GM11168 (cell line): ENCODE measurements at regions not wholly inside any gene's neighbourhood (a gene's known extent, or its start where the extent isn't known, plus 50 kb on each side); places are given as distances from the start of the nearest gene placed in this dataset.
"Not testable (repeated sequence)": the region's sequence is repeated elsewhere in the genome, so short reads cannot be mapped to it uniquely, and the experiment has no call there.

Experiments used
- in situ Hi-C: fragments of 300-500 bp; cut with MboI; formaldehyde crosslinking; loops from one replicate; pipeline ENCODE4 v1.12.0; 2022; ENCODE audit warnings: low sequenced_read_pairs; ENCODE audit not compliant: unreplicated experiment

DNA sequence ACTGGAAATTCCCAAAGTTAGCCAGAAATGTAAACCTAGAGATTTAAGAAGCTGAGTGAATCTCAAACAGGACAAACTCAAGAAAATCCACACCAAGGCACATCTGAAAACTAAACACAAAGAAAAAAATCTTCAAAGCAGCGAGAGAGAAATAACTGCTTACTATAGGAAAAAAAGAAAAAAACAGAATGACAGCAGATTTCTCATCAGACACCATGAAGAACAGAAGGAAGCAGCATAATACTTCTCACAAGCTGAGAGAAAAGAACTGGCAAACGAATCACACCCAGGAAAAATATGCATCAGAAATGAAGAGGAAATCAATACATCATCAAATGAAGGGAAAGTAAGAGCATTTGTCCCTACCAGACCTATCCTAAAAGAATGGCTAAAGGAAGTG lies 236.3 kb upstream of the ADAMTS3 start:
- in situ Hi-C loops = no loop called here

DNA sequence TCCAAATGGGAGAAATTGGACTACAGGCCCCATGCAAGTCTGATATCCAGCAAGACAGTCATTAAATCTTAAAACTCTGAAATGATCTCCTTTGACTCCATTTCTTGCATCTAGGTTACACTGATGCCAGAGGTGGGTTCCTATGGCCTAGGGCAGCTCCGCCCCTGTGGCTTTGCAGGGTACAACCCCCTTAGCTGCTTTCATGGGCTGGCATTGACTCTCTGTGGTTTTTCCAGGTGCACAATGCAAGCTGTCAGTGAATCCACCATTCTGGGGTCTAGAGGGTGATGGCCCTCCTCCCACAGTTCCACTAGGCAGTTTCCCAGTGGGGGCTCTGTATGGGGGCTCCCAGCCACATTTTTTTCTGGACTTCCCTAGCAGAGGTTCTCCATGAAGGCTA lies 228.5 kb upstream of the ADAMTS3 start:
- in situ Hi-C loops = no loop called here

DNA sequence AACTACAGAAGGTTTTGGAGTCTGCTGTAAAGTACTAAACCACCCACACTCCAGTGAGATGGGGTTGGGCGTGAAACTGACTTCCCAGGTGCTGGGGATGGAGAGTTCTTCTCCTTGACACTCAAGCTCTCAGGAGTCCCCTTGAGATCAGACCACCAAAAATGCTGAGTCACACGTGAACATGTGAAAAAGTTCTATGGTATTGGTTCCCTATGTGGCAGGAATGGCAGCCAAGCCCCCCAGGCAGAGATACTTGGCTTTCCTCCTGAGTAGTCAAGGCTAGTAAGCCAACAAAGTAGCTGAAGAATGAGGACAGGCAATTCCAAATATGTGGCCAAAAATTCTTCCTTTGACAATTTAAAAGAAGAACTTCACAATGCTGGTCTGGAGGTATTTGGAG lies 222.0 kb upstream of the ADAMTS3 start:
- in situ Hi-C loops = no loop called here

DNA sequence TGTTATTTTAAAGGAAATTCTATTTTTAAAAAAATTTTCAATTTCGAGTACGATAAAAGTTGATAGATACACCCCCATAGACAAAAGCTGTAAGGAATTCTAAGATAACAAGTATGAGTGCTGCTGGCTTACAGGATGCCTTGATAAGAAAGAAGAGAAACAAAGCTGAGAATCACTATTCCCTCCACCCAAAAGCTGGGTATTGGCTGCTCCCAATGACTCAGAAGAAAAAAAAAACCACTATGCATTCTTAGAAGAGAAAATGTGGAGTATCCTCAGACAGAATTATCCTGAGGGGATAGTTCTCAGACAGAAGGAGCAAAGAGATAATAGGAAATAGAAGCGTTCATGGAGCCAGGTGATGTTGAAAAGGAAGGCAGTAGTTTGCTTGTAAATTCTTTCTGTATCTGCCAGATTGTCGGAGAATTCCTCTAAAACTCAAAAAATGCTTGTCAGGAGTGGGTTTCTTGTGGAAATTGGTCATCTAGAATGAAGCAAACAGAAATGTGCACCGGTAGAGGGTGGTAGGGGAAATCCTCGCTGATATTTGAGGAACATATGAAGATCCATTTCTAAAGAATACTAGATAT lies 217.5 kb upstream of the ADAMTS3 start:
- in situ Hi-C loops = no loop called here

DNA sequence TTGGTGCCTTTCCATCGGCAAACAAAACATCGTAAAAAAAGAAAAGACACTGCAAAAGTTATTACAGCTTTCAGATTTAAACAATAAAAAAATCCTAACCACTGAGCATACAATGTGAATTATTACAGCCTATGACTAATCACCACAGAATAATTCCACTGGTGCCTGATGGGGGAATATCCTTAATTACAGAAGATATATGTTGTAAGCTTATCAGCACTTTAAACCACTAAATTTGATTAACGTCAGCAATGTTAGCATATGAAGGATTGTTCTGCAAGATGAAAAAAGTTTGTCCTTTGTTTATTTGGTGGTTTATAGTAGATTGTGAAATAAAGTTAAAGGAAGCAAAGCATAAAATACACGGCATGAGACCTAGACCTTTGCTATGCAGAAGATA lies 210.2 kb upstream of the ADAMTS3 start:
- in situ Hi-C loops = no loop called here

DNA sequence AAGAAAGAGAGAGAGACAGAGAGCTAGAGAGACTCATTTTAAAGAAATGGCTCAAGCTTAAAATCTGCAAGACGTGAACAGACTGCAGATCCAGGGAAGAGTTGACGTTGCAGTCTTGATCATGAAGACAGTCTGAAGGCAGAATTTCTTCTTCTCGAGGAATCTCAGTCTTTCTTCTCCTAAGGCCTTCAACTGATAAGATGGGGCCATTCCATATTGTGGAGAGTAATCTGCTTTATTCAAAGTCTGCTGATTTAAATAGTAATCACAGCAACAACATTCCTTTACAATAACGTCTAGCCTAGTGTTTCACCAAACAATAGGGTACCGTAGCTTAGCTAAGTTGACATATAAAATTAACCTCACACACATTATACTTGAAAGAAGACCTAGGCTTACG lies 208.4 kb upstream of the ADAMTS3 start:
- in situ Hi-C loops = no loop called here

DNA sequence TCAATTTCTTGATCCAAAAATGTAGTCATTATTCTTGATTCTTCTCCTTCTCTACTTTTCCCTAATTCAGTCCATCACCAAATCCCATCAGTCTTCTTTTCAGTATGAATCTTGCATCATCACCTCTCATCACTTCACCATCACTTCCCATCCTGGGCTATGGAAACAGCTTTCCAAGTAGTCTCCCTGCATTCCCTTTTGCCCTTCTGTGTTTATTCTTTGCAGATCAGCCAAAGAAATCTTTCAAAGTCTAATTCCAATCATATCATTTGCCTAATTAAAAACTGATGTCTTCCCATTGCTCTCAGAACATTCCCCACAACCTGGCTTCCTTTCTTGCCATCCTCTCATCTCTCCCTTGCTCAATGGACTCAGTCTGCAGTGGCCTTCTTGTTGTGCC lies 201.7 kb upstream of the ADAMTS3 start:
- in situ Hi-C loops = no loop called here

DNA sequence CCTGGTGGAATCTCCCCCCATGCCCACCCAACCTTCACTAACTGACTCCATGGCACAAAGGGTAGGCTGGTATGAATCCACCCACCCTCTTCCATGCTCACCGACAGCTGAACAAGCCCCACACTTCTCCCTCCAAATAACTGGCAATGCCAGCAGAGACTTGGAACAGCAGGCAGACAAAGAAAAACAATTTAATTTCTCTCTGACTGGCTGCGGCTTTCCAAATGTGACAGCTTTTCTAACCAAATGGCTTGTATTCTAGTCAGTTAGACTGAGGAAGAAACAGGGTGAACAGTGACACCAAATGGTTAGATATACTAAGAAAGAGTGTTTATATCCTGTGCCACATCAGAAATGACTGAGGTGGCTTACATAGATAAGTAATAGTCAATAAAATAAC lies 199.3 kb upstream of the ADAMTS3 start:
- in situ Hi-C loops = no loop called here

DNA sequence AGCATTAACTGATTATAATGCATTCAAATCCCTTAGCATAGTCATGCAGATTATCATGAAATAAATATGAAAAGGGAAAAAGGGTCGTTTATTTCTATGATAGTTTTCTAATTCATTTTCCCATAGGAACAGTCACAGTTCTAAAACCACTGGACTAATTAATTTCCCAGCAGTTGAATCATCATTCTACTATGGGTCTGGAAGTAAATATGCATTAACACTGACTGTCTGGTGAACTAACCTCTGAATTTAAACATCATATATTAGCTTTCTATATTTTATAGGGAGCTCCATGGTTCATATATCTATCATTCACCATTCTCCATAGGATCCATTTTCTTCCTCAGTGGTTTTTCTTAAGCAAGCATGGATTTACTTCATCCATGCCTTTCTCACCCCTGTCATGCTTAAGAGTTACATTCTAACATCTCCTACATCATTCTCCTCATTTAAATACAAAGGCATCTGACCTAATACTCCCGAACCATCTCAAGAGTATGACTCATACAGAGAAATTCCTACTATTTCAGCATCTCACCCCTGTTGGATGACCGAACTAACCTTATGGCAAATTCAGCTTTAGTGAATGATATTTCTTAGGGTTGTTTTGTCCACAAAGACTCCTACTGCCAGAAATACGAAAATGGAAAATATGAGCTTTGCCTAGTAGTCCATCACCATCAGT lies 198.7 kb upstream of the ADAMTS3 start:
- in situ Hi-C loops = no loop called here

DNA sequence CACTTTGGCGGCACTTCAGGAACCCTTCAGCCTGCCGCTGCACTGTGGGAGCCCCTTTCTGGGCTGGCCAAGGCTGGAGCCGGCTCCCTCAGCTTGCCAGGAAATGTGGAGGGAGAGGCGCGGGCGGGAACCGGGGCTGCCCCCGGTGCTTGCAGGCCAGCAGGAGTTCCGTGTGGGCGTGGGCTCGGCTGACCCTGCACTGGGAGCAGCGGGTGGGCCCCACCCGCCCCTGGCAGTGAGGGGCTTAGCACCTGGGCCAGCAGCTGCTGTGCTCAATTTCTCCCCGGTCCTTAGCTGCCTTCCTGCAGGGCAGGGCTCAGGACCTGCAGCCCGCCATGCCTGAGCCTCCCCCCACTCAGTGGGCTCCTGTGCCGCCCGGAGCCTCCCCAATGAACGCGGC lies 196.8 kb upstream of the ADAMTS3 start:
- in situ Hi-C loops = not testable (repeated sequence)

DNA sequence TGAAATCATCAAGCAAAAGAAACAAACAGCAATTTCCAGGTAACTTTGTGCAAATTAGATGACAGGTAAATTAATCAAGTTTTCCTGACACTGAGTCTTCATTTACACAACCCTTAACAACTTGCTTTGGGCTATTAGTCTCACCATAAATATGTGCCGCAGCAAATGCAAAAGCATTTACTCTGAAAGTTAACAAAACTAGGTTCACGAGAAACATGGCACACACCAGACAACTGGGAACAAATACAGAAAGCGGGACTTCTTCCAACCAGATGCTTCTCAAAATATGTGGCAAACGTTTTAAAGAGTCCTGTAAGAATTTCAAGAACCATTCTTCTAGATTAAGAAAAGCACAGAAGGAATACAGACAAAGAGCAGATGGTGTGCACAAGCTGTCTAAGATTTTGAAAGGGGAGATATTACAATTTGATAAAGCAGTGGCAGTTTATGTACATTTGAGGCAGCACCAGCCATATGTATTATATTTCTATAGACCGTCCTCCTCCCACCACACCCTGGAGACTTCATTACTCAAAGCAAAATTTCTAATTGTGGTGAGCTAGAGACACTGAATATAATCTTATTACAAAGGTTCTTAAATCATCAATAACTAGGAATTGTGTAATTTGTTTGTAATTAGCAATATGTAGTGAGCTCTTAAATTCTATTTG lies 192.5 kb upstream of the ADAMTS3 start:
- in situ Hi-C loops = no loop called here

DNA sequence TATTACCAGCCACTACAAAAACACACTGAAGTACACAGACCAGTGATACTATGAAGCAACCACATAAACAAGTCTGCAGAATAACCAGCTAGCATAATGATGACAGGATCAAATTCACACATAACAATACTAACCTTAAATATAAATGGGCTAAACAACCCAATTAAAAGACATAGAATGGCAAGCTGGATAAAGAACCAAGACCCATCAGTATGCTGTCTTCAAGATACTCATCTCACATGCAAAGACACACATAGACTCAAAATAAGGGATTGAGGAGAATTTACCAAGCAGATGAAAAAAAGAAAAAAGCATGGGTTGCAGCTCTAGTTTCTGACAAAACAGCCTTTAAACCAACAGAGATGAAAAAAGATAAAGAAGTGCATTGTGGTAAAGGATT lies 184.4 kb upstream of the ADAMTS3 start:
- in situ Hi-C loops = not testable (repeated sequence)

DNA sequence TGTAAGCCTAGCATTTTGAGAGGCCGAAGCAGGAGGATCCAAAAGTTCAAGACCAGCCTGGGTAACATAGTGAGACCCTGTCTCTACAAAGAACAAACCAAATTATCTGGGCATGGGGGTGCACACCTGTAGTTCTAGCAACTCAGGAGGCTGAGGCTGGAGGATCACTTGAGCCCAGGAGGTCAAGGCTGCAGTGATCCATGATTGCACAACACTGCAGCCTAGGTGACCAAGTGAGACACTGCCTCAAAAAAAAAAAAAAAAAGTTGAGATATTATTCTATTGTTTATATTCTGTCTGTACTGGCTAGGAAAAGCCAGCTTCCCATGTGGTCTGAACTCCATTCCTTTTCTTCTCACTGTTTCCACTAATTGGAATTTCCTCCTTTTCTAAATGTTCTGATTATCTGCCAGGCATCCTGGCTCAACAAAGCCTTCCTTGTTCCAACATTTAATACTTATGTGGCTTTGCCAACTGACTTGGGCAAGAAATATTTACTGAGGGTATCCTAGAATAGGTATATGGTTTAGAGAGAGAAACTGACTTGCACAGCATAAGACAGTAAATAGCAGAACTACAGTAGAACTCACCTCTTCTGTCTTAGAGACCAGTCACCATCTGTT lies 175.2 kb upstream of the ADAMTS3 start:
- in situ Hi-C loops = no loop called here

DNA sequence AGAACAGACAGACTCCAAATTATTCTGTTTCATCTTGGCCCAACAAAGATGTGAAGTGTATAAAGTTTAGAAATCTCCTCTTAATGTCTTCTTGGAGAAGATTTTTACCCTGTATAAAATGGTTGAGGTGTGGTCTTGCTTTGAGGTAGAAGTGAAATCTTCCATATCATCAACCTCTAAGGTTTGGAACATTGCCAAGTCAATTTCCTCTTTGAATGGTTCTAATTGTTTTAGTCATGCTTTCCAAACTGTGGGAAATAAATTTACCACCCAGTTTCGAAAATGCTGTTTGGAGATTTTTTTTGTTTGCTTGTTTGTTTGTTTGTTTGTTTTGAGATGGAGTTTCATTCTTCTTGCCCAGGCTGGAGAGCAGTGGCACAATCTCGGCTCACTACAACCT lies 174.1 kb upstream of the ADAMTS3 start:
- in situ Hi-C loops = no loop called here

DNA sequence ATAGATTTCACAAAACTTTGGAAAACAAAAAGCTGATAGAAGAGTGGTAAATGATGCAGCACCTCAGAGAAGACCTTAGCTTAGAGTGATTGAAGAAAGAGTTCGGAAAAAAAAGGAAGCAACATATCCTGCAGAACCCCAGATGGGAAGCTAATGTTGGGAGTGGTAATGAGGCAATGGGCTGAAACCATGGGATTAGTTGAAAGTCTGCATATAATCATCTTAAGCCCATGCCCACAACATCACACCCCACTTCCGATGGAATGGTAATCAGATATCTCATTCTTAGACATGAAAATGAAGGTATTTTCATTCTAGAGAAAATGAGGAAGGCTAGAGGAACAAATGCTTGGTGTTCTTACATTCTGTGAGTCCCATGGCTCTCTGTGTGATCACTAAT lies 146.3 kb upstream of the ADAMTS3 start:
- in situ Hi-C loops = no loop called here

DNA sequence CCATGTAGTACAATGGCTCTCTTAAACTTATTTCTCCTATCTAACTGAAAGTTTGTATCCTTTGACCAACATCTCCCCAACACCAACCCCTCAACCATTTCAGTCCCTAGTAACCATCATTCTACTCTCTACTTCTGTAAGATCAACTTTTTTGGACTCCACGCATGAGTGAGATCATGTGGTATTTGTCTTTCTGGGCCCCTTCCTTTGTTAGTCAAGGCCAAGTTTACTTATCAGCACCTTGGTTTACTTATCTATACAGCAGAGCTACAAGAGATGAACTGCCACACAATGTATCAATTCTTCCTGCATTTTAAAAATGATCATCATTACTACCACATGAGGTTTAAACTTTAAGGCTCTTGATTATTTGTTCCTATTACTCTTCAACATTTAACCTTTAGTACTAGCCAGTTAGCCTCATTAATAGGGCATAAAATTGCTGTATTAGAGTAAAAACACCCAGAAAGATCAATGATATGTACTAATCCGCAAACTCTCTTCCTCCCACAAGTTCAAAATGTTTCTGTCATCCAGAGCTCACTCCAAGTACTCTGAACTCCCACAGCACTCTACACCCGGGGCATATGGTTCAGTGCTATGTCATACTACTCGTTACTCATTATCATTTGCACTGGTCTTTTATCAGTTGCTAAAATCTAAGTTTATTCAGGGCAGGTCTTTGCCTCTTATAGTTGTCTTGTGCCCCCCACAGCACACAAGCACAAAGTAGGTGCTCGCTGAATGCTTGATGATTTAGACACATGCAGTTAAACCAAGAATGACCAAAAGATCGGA lies 145.7 kb upstream of the ADAMTS3 start:
- in situ Hi-C loops = no loop called here

DNA sequence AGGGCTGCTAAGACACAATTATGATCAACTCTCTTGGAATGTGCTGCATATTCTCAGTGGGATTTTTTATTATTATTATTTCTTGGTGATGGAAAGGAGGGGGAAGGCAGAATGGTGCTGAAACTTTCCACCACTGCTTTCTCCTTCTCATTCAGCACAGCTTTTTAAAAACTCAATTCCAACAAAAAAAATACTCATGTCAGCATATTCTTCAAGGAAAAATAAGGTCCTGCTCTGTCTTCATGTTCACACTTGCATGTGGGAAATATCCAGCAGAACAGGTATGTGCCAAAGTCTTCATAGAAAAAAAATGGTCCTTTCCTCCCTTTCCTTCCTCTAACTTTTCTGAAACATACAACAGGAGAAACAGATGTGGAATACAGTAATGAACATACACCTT lies 144.0 kb upstream of the ADAMTS3 start:
- in situ Hi-C loops = no loop called here

DNA sequence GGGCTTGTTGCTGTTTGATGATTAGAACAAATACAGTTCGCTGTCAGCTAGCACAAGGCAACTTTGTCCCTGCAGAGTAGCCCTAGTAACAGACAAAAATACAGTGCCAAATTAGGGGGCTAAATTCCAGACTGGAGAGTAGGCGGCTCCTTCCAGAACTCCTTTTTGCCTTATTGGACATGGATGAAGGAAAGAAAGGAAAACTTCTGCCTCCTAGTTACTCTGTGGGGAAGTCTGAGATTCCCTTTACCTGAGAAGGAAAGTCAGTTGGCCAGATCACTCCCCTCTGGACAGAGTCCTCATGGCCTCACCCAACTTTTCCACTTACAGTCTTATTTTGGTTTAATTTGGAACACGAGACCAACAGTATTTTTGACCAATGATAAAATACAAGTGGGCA lies 140.5 kb upstream of the ADAMTS3 start:
- in situ Hi-C loops = no loop called here

DNA sequence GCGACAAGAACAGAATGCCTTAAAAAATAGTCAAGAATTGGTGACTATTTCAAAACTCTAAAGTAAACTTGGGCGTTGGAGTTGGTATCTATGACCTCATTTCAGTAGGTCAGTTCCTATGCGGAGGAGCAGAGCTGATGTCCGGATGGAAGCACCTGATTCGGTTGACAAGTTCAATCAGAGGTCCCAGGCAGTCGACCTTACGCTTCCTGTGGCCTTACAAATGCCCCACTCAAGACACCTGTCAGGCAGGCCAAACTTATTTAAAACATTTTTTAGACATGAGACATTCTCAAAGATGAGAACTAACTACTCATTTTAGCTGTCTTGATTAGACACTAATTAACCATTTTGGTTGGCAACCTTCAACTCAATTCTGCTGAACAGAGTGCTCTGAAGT lies 137.7 kb upstream of the ADAMTS3 start:
- in situ Hi-C loops = no loop called here

DNA sequence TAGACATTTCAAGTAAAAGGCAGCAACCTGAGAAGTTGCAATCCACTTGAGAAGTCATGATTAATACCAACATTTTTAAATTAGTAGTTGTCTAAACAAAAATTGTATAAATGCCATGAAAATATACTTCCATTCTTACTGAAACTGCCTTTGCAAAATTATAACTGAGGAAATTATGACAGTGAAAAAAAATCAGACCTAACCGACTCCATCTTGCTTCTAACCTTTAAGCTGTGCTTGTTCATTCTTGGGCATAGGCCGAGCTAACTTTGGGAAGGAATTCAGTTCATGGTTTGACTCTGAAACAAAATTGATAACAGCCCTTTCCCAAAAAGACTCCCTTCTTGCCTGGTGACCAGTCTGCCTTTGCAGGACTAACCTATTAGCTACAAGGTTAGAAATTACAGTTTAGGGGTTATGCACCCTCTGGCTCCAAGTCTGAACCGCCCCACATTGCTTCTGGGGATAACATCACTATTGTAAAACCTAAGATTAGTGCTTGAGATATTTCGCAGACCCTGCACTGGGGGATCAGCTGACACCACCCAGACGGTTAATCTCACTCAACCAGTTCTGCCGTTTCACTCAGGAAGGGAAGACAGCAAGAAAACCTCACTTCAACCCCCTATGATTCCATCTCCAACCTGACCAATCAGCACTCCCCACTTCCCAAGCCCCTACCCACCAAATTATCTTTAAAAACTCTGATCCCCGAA lies 136.1 kb upstream of the ADAMTS3 start:
- in situ Hi-C loops = not testable (repeated sequence)
